ENCODE measurements at regions not wholly inside any gene's neighbourhood (a gene's known extent, or its start where the extent isn't known, plus 50 kb on each side); places are given as distances from the start of the nearest gene placed in this dataset.

DNA sequence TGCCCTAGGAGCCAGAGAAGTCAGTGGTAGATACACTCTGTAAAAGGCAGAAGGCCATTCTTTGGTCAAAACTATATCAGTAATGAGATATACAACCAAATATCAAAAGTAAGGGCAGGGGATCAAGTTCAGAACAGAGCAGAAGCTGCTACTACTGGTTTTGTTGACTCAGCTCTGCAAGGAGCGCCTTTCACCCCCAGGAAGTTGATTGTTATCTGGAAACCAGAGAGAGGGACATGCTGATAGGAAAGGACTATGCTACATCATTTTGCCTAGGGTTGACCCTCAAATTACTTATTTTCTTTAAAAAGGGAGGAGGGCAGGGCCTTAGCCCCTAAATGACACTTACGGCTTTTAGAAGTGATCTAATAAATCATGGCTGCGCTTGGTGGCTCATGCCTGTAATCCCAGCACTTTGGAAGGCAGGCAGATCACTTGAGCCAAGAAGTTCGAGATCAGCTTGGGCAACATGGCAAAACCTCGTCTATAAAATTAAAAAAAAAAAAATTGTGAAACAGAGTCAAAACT lies 194.0 kb downstream of the KLHL28 start:
- TF ChIP-seq, protein P1, sequence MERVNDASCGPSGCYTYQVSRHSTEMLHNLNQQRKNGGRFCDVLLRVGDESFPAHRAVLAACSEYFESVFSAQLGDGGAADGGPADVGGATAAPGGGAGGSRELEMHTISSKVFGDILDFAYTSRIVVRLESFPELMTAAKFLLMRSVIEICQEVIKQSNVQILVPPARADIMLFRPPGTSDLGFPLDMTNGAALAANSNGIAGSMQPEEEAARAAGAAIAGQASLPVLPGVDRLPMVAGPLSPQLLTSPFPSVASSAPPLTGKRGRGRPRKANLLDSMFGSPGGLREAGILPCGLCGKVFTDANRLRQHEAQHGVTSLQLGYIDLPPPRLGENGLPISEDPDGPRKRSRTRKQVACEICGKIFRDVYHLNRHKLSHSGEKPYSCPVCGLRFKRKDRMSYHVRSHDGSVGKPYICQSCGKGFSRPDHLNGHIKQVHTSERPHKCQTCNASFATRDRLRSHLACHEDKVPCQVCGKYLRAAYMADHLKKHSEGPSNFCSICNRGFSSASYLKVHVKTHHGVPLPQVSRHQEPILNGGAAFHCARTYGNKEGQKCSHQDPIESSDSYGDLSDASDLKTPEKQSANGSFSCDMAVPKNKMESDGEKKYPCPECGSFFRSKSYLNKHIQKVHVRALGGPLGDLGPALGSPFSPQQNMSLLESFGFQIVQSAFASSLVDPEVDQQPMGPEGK (CRISPR knock-in tag; IDR thresholded peaks at IDR 0.05): no peak
- TF ChIP-seq U2AF2 (IDR thresholded peaks at IDR 0.05; ENCODE audit: low read depth, low read length) (no peak), ZNF20 (CRISPR knock-in tag; IDR thresholded peaks at IDR 0.05) (no peak), MTF1 (CRISPR knock-in tag; IDR thresholded peaks at IDR 0.05) (no peak), POLR2AphosphoS5 (IDR thresholded peaks at IDR 0.05; ENCODE audit: low read depth, low read length) (no peak), SRF (IDR thresholded peaks at IDR 0.05; ENCODE audit: low read depth, low read length) (no peak), MXI1 (IDR thresholded peaks at IDR 0.05; ENCODE audit: borderline replicate concordance, low read depth, low read length) (no peak), JUND (CRISPR knock-in tag; IDR thresholded peaks at IDR 0.05) (no peak), BHLHE40 (IDR thresholded peaks at IDR 0.05; ENCODE audit: low read length) (no peak), ZMYM3 (CRISPR knock-in tag; IDR thresholded peaks at IDR 0.05) (no peak), SIN3A (IDR thresholded peaks at IDR 0.05; ENCODE audit: borderline replicate concordance, low read depth, low read length) (no peak), CHD4 (IDR thresholded peaks at IDR 0.05; ENCODE audit: borderline replicate concordance, low read length) (no peak)
- TF ChIP-seq, protein P2, sequence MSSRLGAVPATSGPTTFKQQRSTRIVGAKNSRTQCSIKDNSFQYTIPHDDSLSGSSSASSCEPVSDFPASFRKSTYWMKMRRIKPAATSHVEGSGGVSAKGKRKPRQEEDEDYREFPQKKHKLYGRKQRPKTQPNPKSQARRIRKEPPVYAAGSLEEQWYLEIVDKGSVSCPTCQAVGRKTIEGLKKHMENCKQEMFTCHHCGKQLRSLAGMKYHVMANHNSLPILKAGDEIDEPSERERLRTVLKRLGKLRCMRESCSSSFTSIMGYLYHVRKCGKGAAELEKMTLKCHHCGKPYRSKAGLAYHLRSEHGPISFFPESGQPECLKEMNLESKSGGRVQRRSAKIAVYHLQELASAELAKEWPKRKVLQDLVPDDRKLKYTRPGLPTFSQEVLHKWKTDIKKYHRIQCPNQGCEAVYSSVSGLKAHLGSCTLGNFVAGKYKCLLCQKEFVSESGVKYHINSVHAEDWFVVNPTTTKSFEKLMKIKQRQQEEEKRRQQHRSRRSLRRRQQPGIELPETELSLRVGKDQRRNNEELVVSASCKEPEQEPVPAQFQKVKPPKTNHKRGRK (CRISPR knock-in tag; IDR thresholded peaks at IDR 0.05): no peak
- TF ChIP-seq, protein P3, sequence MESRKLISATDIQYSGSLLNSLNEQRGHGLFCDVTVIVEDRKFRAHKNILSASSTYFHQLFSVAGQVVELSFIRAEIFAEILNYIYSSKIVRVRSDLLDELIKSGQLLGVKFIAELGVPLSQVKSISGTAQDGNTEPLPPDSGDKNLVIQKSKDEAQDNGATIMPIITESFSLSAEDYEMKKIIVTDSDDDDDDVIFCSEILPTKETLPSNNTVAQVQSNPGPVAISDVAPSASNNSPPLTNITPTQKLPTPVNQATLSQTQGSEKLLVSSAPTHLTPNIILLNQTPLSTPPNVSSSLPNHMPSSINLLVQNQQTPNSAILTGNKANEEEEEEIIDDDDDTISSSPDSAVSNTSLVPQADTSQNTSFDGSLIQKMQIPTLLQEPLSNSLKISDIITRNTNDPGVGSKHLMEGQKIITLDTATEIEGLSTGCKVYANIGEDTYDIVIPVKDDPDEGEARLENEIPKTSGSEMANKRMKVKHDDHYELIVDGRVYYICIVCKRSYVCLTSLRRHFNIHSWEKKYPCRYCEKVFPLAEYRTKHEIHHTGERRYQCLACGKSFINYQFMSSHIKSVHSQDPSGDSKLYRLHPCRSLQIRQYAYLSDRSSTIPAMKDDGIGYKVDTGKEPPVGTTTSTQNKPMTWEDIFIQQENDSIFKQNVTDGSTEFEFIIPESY (CRISPR knock-in tag; IDR thresholded peaks at IDR 0.05): no peak

Data from HepG2 (cell line).